Activated CD4-positive, CD25-positive, alpha-beta regulatory T cell treated with anti-CD3 and anti-CD28 coated beads, Interleukin-2, amount 50 U/mL, for 24 hours (primary cell): ENCODE measurements at regions not wholly inside any gene's neighbourhood (a gene's known extent, or its start where the extent isn't known, plus 50 kb on each side); places are given as distances from the start of the nearest gene placed in this dataset.
A peak's percentile ranks its signal among the peaks of the same experiment; 100 is the strongest.
"Not testable (repeated sequence)": the region's sequence is repeated elsewhere in the genome, so short reads cannot be mapped to it uniquely, and the experiment has no call there.

Experiments used
- ATAC-seq, 2 donors: fragments of 150-1000 bp; cut with Tn5 transposase; one replicate each; pipeline ENCODE4 v1.10.0; 2021; ENCODE audit warnings: mild to moderate bottlenecking in 1 of 2, moderate library complexity in 1 of 2

GRCh38 chr5:159456722-159457465 lies 126.6 kb upstream of the IL12B start:
- ATAC-seq = peak; percentile 81 to 83

GRCh38 chr5:159458217-159458711 lies 128.0 kb upstream of the IL12B start:
- peak; percentile 47 to 51 for ATAC-seq

- ATAC-seq = no peak
Observed at GRCh38 chr5:159459132-159459627, 128.9 kb upstream of the IL12B start.

- no peak for ATAC-seq
Observed at GRCh38 chr5:159459951-159460538, 129.8 kb upstream of the IL12B start.

- no peak for ATAC-seq
Observed at GRCh38 chr5:159463590-159464321, 133.5 kb upstream of the IL12B start.

- no peak for ATAC-seq
Observed at GRCh38 chr5:159465604-159466003, 135.3 kb upstream of the IL12B start.

- ATAC-seq = no peak
Observed at GRCh38 chr5:159467666-159468065, 137.4 kb upstream of the IL12B start.

GRCh38 chr5:159469496-159470372 lies 139.4 kb upstream of the IL12B start:
- peak; percentile 76 to 84 for ATAC-seq

- no peak for ATAC-seq
Observed at GRCh38 chr5:159471904-159472303, 141.6 kb upstream of the IL12B start.

- ATAC-seq = no peak
Observed at GRCh38 chr5:159475026-159475425, 144.7 kb upstream of the IL12B start.

GRCh38 chr5:159478950-159479349 lies 148.7 kb upstream of the IL12B start:
- no peak for ATAC-seq

GRCh38 chr5:159480849-159481248 lies 150.6 kb upstream of the IL12B start:
- ATAC-seq = no peak

- no peak for ATAC-seq
Observed at GRCh38 chr5:159481751-159482150, 151.5 kb upstream of the IL12B start.

- no peak for ATAC-seq
Observed at GRCh38 chr5:159486836-159487235, 156.5 kb upstream of the IL12B start.

GRCh38 chr5:159488516-159488915 lies 158.2 kb upstream of the IL12B start:
- no peak for ATAC-seq

- ATAC-seq = no peak
Observed at GRCh38 chr5:159489779-159490178, 159.5 kb upstream of the IL12B start.

GRCh38 chr5:159490507-159490906 lies 160.2 kb upstream of the IL12B start:
- no peak for ATAC-seq

- no peak for ATAC-seq
Observed at GRCh38 chr5:159493696-159494095, 163.4 kb upstream of the IL12B start.

GRCh38 chr5:159496773-159497172 lies 166.5 kb upstream of the IL12B start:
- ATAC-seq = no peak

- no peak for ATAC-seq
Observed at GRCh38 chr5:159497221-159497620, 166.9 kb upstream of the IL12B start.

GRCh38 chr5:159498630-159499029 lies 168.3 kb upstream of the IL12B start:
- ATAC-seq = no peak

GRCh38 chr5:159502116-159502515 lies 171.8 kb upstream of the IL12B start:
- ATAC-seq = not testable (repeated sequence)
